Parathyroid adenoma (tissue), 2 donors: ENCODE measurements at regions not wholly inside any gene's neighbourhood (a gene's known extent, or its start where the extent isn't known, plus 50 kb on each side); places are given as distances from the start of the nearest gene placed in this dataset.

Experiments
- H2AFZ ChIP-seq: fragments of 300-600 bp; sonication (generic); one replicate; pipeline ENCODE4 v1.7.0; 2017; ENCODE audit warnings: antibody characterized with exemption, mild to moderate bottlenecking
- H3K27ac ChIP-seq: fragments of 300-600 bp; sonication (generic); one replicate; pipeline ENCODE4 v1.7.0; 2017
- H3K27me3 ChIP-seq: fragments of 300-600 bp; sonication (generic); one replicate; pipeline ENCODE4 v1.7.0; 2017; ENCODE audit warnings: low read length; ENCODE audit not compliant: control insufficient read depth, insufficient read depth
- H3K36me3 ChIP-seq: fragments of 300-600 bp; sonication (generic); one replicate; pipeline ENCODE4 v1.7.0; 2017; ENCODE audit warnings: low read length; ENCODE audit not compliant: control insufficient read depth, insufficient read depth
- H3K4me1 ChIP-seq: fragments of 300-600 bp; sonication (generic); one replicate; pipeline ENCODE4 v1.7.0; 2017; ENCODE audit warnings: control low read depth
- H3K4me2 ChIP-seq: fragments of 300-600 bp; sonication (generic); one replicate; pipeline ENCODE4 v1.7.0; 2017; ENCODE audit warnings: low read length
- H3K4me3 ChIP-seq: fragments of 300-600 bp; sonication (generic); one replicate; pipeline ENCODE4 v1.7.0; 2017; ENCODE audit warnings: low read depth, low read length
- H3K79me2 ChIP-seq: fragments of 300-600 bp; sonication (generic); one replicate; pipeline ENCODE4 v1.7.0; 2017; ENCODE audit warnings: control low read depth
- H3K9ac ChIP-seq: fragments of 300-600 bp; sonication (generic); one replicate; pipeline ENCODE4 v1.7.0; 2017; ENCODE audit warnings: mild to moderate bottlenecking
- H3K9me3 ChIP-seq: fragments of 300-600 bp; sonication (generic); one replicate; pipeline ENCODE4 v1.7.0; 2017; ENCODE audit warnings: low read length; ENCODE audit not compliant: control insufficient read depth
- CTCF ChIP-seq: fragments of 300-600 bp; sonication (generic); IDR thresholded peaks from one replicate; pipeline ENCODE4 v1.7.0; 2017; ENCODE audit warnings: antibody characterized with exemption, mild to moderate bottlenecking
- donor health status: primary hyperparathyroidism.

- H3K27ac ChIP-seq, result no peak overlapping the region
- no peaks in the 10 kb centered on the region for H3K9me3 ChIP-seq
- no peaks in the 10 kb centered on the region for H3K27me3 ChIP-seq
- no peak overlapping the region for H3K9ac ChIP-seq
- H3K79me2 ChIP-seq, result no peaks in the 10 kb centered on the region
- H3K4me3 ChIP-seq, result no peak overlapping the region
- no peaks in the 10 kb centered on the region for H3K4me1 ChIP-seq
- no peak overlapping the region for H2AFZ ChIP-seq
- H3K36me3 ChIP-seq, result no peaks in the 10 kb centered on the region
- TF ChIP-seq CTCF, result no peak
- no peak overlapping the region for H3K4me2 ChIP-seq
Measured at GRCh38 chr3:87765256-87765655, 293.5 kb downstream of the CGGBP1 start.

GRCh38 chr3:87761795-87762194 is 297.0 kb downstream of the CGGBP1 start:
- Histone ChIP-seq H3K9ac (no peak overlapping the region), H3K79me2 (no peaks in the 10 kb centered on the region), H3K9me3 (no peaks in the 10 kb centered on the region), H3K27me3 (no peaks in the 10 kb centered on the region), H3K4me3 (no peak overlapping the region), H3K36me3 (no peaks in the 10 kb centered on the region), H2AFZ (no peak overlapping the region), H3K27ac (no peak overlapping the region), H3K4me1 (no peaks in the 10 kb centered on the region), H3K4me2 (no peak overlapping the region)
- no peak for TF ChIP-seq CTCF

DNA sequence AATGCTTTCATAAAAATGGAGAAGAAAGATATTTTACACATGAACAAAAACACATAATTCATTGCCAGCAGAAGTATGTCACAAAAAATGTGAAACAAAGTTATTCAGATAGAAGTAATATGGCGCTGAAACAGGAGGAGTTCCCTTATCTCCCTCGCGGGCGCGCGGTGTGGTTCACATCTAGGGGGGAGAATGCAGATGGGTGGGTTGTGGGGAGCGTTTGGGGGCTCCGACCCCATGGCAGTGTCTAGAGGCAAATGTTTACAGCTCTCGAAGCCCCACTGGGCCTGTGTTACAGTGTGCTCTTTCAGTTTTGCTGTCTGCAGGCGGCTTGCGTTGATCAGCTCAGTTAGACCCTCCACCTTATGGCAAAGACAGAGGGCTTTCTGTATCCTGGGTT is 297.5 kb downstream of the CGGBP1 start:
- Histone ChIP-seq H3K36me3 (no peaks in the 10 kb centered on the region), H3K79me2 (no peaks in the 10 kb centered on the region), H2AFZ (no peak overlapping the region), H3K9ac (no peak overlapping the region), H3K4me1 (no peaks in the 10 kb centered on the region), H3K27ac (no peak overlapping the region), H3K9me3 (no peaks in the 10 kb centered on the region), H3K4me3 (no peak overlapping the region), H3K27me3 (no peaks in the 10 kb centered on the region), H3K4me2 (no peak overlapping the region)
- TF ChIP-seq CTCF, result no peak

- Histone ChIP-seq H3K9ac (no peak overlapping the region), H3K79me2 (no peaks in the 10 kb centered on the region), H3K9me3 (no peaks in the 10 kb centered on the region), H3K27ac (no peak overlapping the region), H3K4me2 (no peak overlapping the region), H3K36me3 (no peaks in the 10 kb centered on the region), H2AFZ (no peak overlapping the region), H3K4me1 (no peaks in the 10 kb centered on the region), H3K27me3 (no peaks in the 10 kb centered on the region), H3K4me3 (no peak overlapping the region)
- no peak for TF ChIP-seq CTCF
Measured at GRCh38 chr3:87756616-87757015, 302.2 kb downstream of the CGGBP1 start.

- H3K36me3 ChIP-seq, result no peaks in the 10 kb centered on the region
- no peak overlapping the region for H3K4me3 ChIP-seq
- H3K27ac ChIP-seq, result no peak overlapping the region
- no peak overlapping the region for H3K9ac ChIP-seq
- no peaks in the 10 kb centered on the region for H3K9me3 ChIP-seq
- no peak overlapping the region for H3K4me2 ChIP-seq
- H2AFZ ChIP-seq, result no peak overlapping the region
- no peak for TF ChIP-seq CTCF
- H3K79me2 ChIP-seq, result no peaks in the 10 kb centered on the region
- no peaks in the 10 kb centered on the region for H3K27me3 ChIP-seq
- H3K4me1 ChIP-seq, result no peaks in the 10 kb centered on the region
Measured at GRCh38 chr3:87755852-87756251, 303.0 kb downstream of the CGGBP1 start.
